ENCODE measurements at regions not wholly inside any gene's neighbourhood (a gene's known extent, or its start where the extent isn't known, plus 50 kb on each side); places are given as distances from the start of the nearest gene placed in this dataset.

- TF ChIP-seq CTCF (IDR thresholded peaks at IDR 0.05; ENCODE audit: insufficient read depth, missing control alignments): no peak
- FAIRE-seq (no peak), DNase-seq (ENCODE audit: insufficient read length, low spot score) (no peak)
These were observed 59.2 kb downstream of the INHBB start for GRCh38 chr2:120404941-120405758.

GRCh38 chr2:120405759-120406099 lies 59.8 kb downstream of the INHBB start:
- FAIRE-seq (no peak), DNase-seq (ENCODE audit: insufficient read length, low spot score) (no peak)
- no peak for TF ChIP-seq CTCF (IDR thresholded peaks at IDR 0.05; ENCODE audit: insufficient read depth, missing control alignments)

GRCh38 chr2:120406566-120406965 lies 60.6 kb downstream of the INHBB start:
- DNase-seq (ENCODE audit: insufficient read length, low spot score) (no peak), FAIRE-seq (no peak)
- TF ChIP-seq CTCF (IDR thresholded peaks at IDR 0.05; ENCODE audit: insufficient read depth, missing control alignments): no peak

- FAIRE-seq (no peak), DNase-seq (ENCODE audit: insufficient read length, low spot score) (no peak)
- TF ChIP-seq CTCF (IDR thresholded peaks at IDR 0.05; ENCODE audit: insufficient read depth, missing control alignments): no peak
These were observed 64.6 kb downstream of the INHBB start for GRCh38 chr2:120410487-120410886.

GRCh38 chr2:120415060-120415459 lies 69.1 kb downstream of the INHBB start:
- no peak for FAIRE-seq
- DNase-seq (ENCODE audit: insufficient read length, low spot score): no peak
- no peak for TF ChIP-seq CTCF (IDR thresholded peaks at IDR 0.05; ENCODE audit: insufficient read depth, missing control alignments)

- TF ChIP-seq CTCF (IDR thresholded peaks at IDR 0.05; ENCODE audit: insufficient read depth, missing control alignments): no peak
- FAIRE-seq (no peak), DNase-seq (ENCODE audit: insufficient read length, low spot score) (no peak)
These were observed 70.0 kb downstream of the INHBB start for GRCh38 chr2:120415728-120416509.
